GM19372 (cell line): ENCODE measurements at regions not wholly inside any gene's neighbourhood (a gene's known extent, or its start where the extent isn't known, plus 50 kb on each side); places are given as distances from the start of the nearest gene placed in this dataset.

Experiments used
- ATAC-seq: cut with Tn5 transposase; IDR thresholded peaks from one replicate; pipeline ENCODE4 v1.9.1; 2021; ENCODE audit warnings: mild to moderate bottlenecking, low read depth, moderate library complexity; ENCODE audit not compliant: unreplicated experiment

DNA sequence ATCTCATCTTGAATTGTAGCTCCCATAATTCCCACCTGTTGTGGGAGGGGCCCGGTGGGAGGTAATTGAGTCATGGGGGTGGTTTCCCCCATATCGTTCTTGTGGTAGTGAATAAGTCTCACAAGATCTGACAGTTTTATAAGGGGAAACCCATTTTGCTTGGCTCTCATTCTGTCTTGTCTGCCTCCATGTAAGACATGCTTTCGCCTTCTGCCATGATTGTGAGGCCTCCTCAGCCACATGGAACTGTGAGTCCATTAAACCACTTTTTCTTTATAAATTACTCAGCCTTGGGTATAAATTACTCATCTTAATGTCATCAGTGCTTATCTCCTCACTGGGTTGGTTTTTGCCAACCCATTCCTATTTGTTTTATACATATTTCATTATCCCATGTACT is 142.0 kb upstream of the GMDS start:
- ATAC-seq = no peak

DNA sequence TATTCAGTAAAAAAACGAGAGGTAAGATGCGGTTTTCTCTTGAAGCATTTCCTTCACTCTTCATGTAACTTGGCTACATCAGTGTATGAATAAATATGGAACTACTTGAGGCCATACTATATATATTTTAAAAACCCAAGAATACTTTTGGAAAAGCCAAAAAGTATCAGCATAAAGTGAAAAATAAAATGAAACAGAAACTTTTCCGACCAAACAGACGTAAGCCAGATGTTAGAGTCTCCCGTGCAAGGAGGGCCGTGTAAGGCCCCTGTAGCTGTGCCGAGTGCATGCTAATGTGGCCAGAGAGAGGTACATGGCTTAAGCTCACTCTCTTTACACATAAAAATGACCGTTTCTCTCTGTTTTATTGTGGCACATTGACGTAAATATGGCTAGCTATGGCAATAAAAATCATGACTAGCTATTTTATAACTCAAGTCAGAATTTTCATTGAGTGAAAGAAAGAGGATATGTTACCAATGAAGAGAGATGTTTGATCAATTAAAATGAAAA is 140.1 kb upstream of the GMDS start:
- no peak for ATAC-seq

DNA sequence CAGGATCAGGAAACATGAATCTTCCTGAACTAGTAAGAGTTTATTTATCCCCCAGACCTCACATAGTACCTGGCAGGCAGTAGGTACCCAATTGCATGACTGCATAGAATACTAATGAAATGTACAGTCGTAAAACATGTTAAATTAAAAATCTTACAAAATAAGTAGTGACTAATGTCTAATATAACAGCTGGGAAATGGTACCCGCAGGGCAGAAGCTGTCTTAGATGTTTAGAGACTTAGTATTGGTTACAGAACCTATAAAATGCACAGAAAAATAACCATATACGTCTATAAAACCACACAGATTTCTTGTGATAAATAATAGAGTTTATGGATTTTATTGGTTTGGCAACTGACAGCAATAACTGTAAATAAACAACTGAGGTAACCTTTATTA is 139.1 kb upstream of the GMDS start:
- ATAC-seq = no peak

DNA sequence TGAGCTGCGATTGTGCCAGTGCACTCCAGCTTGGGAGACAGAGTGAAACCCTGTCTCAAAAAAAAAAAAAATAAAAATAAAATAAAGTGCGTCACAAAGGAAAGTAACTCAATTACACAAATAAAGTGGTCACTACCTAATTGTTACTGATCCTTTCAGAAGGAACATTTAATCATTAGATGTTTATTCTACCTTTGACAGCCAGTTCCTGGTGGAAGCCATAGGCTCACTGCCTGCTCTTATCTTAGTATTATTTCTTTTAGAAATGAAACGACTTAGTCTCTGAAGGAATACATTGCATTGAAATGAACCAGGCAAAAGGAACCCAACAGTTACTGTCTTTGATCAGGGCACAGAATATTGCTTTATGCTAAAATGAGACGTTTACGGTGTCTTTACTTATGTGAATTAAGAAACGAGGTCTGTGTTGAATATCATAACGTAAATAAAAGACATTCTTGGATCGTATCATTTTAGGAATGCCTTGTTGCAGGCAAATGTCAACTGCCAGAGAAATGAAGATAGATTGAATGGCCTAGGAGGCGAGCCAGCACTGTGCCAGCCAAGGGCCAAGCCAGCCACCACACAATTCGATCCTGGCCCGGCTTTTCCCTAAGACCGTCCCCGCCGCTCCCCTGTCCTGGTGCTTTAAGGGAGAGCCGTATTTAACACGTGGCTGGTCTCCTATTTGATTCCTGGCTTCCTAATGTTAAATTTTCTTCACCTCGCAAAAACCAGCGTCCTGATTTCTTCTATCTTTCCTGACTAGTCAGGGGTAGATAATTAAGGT is 136.7 kb upstream of the GMDS start:
- ATAC-seq = no peak

DNA sequence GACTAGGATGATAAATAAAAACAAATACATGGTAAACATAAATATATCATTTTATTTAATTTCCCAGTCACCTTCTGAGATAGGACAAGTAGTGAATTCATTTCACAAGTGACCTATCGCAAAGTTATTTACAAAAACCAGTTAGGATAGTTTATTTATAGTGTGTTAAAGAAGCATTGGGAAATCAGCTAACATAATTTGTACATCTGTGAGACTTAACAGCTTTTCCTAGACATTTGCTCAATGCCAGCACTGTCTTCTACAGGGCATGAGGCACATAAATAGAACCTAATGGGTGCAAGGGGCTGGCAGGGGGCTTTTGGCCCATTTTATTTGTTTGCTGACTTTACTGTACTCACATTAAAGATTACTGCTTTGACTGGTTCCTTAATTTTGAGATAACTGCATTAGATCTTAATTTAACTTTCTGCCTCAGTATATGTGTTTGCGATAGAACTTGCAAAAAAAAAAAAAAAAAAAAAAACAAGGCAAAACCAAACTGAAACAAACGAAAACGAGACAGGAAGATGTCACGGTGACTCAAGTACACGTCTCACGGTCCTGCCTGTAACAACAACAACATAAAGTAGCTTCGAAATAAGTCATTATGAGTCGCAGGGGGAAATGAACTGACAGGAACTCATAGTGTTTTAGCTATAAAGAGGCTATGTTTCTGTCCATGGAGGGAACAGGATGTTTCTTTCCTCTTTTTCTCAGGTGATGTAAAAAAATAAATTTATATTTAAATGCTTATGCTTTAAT is 133.7 kb upstream of the GMDS start:
- ATAC-seq = no peak

DNA sequence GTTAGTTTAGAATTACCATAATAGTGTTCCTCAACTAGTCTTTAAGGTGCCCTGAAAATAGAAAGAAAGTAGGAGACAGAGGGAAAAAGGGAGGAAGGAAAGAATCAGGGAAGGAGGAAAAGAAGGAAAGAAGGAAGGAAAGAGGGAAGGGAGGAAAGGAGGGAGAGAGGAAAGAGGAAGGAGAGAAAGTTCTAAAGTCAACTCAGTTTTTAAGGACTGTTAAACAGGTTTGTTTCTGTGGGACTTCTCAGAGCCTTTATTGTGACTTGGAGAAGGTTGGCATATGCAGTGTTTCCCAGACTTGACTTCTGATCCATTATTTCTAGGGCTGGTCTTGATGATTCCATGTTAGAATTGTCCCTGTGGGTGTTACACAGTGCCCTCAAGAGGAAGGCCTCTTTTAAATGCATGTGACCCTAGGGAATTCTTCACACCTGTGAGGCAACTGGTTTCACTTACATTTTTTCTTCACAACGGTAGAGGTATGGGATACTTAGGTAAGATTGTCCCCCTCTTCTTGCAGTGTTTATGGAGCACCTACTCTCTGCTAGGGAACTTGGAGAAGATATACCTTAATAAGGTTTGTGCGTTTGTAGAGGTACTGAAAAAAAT is 132.7 kb upstream of the GMDS start:
- ATAC-seq = no peak

DNA sequence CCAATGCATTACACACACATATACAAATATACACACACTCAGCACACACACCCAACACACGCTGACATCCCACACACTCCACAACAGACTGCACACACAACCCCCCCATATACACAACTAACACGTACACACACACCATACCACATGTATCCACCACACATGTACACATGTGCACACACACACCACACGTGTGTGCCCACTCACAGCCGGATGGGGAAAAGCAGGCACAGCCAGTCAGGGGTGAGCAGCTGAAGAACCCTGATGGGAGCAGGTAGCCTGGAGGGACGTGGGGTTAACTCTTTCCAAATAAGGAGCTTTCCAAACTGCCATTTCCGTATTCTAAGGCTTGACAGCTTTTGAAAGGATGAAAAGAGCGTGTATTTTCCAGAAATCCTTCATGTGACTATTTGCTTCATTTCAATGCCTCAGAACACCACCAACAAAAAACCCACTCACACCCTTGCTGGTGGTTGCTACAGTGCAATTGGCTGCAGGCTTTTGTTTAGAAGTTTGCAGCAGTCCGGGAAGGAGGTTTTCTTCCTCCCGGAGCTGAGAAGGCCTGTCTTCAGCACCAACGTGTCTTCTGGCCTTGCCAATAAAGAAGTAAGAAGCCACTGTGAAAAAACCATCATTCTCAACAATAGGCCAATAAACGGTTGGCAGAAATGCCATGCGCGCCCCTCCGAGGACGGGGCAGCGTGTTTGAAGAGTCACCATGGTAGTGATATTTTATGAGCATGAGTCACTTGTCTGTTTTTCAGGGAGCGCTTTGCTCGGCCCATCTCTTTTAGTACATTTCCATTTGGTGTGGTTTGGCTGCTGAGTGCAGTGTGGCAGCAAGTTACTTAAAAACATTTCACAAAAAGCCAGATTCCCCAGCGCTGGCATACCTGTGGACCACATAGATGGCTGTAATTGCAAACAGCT is 131.3 kb upstream of the GMDS start:
- no peak for ATAC-seq

DNA sequence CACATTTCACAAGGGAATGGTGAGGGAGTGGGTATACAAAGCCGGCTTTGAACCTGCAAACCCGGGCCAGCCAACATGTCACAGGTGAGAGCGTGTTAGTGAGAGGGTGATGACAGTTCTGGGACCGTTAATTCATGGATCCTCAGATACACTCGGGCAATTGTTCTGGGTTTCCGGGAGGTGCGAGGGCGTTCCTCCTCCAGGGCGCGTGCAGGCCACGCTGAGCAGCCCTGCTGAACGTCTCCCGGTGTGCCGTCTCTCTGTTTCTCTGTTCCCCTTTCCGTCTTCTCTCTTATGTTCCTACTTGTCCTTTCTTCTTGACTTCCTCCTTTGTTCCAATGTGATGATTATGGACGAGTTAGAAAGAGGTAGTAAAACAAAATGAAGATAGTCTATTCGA is 130.0 kb upstream of the GMDS start:
- no peak for ATAC-seq

DNA sequence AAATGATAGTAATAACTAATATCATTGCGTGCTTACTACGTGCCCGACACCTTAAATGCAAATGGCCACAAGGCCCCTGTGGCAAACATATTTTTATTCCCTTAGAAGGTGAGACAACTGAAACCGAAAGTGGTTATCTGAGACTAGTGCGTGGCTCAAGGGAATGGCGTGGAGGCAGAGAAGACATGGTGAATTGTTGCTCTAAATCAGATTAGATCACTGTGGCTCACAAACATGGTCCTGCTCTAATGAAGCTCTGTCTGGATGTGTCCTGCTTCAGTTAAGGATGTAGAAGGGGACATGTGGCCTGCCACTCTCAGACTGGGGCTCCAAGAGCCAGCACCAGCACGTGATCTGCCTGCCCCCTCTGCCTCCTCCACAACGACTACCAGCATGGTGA is 124.2 kb upstream of the GMDS start:
- ATAC-seq = no peak

DNA sequence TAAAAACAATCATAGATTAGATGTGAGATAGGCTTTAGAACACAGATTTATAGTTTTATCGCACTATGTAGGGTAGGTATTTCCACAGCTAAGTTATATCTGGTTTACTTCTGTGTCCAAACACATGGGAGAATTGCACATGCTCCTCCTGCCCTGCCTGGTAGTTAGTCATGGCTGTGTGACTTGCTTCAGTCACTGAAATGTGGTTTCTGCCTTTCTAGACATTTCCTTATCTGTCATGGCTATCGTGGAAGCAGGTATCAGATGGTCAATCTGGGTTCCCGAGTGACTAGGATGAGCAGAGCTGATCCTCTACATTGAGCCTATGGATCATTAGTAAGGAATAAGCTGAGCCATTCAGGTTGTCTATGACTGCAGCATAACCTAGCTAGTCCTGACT is 117.8 kb upstream of the GMDS start:
- ATAC-seq = no peak

DNA sequence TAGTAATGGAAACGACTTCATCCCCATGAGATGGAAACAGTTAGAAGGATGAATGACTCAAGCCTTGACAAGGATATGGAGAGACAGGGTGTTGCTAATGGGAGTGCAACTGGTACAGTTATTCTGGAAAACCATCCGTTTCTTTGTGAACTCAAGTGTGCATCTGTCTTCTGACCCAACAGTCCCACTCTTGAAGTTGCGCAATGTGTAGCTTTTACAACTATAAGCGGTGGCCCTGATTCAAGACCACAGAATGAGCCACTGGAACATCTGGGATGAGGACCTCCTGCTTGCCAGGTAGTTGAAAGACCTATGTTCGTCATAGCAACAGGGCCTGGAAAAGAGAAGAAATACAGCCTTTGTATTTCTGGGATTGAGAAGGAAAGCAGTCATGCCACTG is 115.8 kb upstream of the GMDS start:
- ATAC-seq = no peak

DNA sequence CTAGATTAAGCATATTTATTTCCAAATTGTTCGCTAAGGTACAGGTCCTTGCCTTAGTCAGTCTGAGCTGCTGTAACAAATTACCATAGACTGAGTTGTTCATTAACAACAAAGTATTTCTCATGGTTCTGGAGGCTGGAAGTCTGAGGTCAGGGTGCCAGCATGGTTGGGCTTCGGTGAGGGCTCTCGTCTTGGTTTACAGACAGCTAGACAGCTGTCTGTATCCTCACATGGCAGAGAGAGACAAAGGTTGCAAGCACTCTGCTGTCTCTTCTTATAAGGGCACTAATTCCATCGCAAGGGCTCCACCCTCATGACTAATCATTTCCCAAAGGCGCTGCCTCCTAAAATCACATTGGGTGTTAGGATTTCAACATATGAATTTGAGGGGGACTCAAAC is 115.3 kb upstream of the GMDS start:
- ATAC-seq = no peak

DNA sequence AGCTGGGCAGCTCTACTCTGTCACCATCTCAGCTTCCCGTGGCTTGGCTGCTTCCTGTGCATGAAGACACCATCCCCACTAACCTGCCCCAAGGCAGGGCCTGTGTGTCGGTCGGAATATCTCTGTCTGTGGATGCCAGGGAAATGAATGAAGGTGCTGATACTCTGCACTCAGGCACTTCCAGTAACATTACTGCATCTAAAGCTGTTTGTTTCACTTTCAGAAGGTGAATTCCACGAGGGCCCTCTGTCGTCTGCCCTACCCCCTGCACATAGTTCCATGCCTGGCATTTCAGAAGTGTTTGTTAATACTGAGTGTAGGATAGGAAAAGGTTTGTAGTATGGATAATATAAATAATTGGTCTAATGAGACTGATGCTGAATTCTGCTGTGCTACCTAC is 114.7 kb upstream of the GMDS start:
- no peak for ATAC-seq

DNA sequence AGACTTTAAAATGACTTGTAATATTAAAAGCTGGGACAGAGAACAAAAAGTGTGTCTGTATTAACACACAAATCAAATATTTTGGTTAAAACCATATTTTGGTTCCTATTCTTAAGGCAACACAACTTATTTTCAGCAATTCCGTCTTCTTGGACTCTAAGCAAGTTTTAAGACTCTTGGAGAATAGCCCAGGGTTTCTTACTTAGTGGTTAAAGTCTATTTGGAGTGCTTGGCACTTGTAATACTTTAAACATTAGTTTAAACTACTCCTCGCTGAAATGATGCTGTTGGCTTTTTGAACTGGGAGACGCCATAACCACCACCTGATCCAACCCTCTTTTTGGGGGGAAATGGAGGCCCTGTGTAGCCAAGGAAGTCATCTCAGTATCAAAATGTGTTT is 109.7 kb upstream of the GMDS start:
- ATAC-seq = no peak

DNA sequence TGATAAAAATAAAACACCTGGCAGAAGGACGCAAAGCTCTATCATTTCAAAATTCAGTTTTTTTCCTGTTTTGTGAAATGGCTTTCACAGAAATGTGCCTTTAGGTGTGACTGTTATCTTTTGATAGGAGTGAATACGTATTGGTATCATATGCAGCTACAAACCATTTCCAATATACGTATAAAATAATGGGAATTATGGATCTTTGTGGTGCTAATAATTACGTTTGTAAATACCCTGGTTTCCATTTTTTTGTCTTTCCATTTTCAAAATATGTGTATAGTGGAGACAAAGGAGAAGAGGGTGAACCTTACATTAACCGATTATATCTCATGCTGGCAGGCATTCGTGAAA is 108.7 kb upstream of the GMDS start:
- no peak for ATAC-seq

DNA sequence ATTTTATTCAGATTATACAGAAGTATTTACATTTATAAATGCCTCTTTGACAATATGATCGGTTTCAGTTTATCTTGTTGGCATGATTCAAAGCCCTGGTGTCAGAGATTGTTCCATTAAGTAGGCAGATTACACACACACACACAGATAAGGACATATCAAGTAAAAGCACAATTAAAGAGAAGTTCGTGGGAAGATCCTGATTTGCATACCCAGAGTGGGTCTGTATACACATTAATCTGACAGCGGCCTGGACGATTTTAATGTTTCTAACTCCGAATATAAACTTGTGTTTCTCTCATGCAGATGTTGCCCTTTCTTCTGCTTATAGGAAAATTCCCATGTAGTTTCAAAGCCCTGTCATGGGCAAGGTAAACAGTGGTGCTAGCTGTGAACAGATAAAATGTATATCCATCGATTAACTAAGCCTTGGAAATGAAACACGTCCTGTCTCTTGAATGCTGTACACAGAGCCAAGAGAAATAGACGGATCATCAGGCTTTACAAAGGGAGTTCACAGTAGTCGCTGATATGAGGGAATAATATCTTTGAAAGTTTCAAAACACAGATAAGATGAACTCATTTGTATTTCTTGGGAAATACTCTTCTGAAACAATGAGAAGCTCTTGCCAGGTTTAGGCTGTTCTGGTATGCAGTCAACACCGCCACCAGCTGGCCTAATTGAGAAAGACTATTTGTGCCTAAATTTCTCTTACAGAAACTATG is 108.2 kb upstream of the GMDS start:
- ATAC-seq = no peak

DNA sequence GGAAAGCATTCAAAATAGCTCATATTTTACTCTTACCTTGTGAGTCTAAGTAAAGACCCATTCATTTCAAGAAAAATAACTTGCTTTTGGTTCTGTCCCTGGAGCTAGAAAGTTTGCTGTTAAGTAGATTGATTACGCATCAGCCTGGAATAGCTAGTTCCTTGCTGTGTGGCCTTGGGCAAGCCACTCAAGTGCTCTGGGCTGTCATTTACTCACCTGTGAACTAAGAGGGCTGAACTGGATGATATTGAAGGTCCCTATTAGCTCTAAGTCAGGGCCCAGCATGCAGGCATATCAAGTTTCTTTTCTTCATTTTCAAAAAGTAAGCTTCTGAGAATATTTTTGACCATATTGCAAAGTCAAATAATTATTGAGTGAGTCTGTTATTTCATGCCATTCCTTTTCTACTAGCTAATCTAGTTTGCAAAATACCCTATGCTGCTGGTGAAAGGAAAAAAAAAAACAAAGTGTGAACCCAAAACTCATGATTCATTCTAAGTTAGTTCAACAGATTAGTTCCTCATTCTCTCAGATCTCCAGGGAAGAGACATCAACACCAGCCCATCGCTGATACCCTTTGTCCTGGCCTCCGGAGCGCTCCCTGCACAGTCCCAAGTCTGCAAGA is 106.5 kb upstream of the GMDS start:
- ATAC-seq = no peak

DNA sequence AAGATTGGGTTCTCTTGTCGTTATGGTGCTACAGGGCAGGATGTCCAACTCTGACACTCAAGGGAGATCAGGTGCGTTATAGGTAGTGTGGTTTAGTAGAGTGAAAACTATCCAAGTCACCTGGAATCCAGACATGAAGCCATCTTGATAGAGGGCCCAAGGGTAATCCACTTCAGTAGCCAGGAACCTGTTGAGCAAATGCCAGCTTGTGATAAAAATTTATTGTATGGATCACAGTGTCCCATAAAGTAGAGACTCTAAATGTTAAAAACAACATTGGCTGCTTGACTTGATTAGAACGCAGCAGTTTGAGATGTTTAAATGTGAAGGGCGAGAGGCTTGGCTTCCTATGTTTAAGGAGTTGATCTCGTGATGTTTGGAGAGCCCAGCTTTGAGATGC is 105.7 kb upstream of the GMDS start:
- ATAC-seq = no peak

DNA sequence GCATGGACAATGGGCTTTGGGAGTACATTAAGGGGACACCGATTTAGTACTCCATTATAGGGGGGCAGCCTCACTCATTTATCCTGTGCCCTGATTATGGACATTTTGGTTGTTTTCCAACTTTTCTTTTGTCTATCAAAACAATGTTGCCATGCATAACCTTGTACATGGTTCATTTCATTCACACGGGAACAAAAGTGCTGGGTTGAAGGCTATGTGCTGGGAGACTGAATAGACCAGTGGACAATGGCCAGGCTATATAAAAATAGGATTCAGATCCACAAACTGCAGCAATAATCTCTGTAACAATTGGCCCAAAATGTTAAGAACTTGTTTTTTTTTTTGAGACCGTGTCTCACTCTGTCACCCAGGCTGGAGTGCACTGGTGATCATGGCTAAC is 100.7 kb upstream of the GMDS start:
- no peak for ATAC-seq
